Neural progenitor cell (in vitro differentiated cells): ENCODE measurements at regions not wholly inside any gene's neighbourhood (a gene's known extent, or its start where the extent isn't known, plus 50 kb on each side); places are given as distances from the start of the nearest gene placed in this dataset.

Experiments used
- DNase-seq: peaks from one replicate; pipeline ENCODE4 v3.0.0-alpha.2; 2016; ENCODE audit warnings: low spot score
- H2AFZ ChIP-seq: fragments of 200-600 bp; sonication (generic); replicated peaks from 2 replicates; pipeline ENCODE4 v1.6.1; 2016; ENCODE audit warnings: antibody characterized with exemption
- H3F3A ChIP-seq: fragments of 200-600 bp; sonication (generic); 2 replicates; pipeline ENCODE4 v1.6.1; 2016; ENCODE audit warnings: antibody characterized with exemption, low read depth
- H3K27ac ChIP-seq: fragments of 200-600 bp; sonication (generic); 2 replicates; pipeline ENCODE4 v1.5.1; 2016; ENCODE audit warnings: mild to moderate bottlenecking
- H3K27me3 ChIP-seq: fragments of 200-600 bp; sonication (generic); 2 replicates; pipeline ENCODE4 v1.6.1; 2016; ENCODE audit warnings: mild to moderate bottlenecking, moderate library complexity
- H3K36me3 ChIP-seq: fragments of 200-600 bp; sonication (generic); 2 replicates; pipeline ENCODE4 v1.5.1; 2016
- H3K4me1 ChIP-seq: fragments of 200-600 bp; sonication (generic); 2 replicates; pipeline ENCODE4 v1.6.1; 2016; ENCODE audit warnings: mixed run types
- H3K4me2 ChIP-seq: fragments of 200-600 bp; sonication (generic); 2 replicates; pipeline ENCODE4 v1.6.1; 2016
- H3K4me3 ChIP-seq: fragments of 200-600 bp; sonication (generic); 2 replicates; pipeline ENCODE4 v1.5.1; 2016
- H3K79me2 ChIP-seq: fragments of 200-600 bp; sonication (generic); 2 replicates; pipeline ENCODE4 v1.6.1; 2016; ENCODE audit warnings: low read depth
- H3K9ac ChIP-seq: fragments of 200-600 bp; sonication (generic); 2 replicates; pipeline ENCODE4 v1.6.1; 2016
- H3K9me3 ChIP-seq: fragments of 200-600 bp; sonication (generic); 2 replicates; pipeline ENCODE4 v1.5.1; 2016; ENCODE audit warnings: low read depth
- H4K20me1 ChIP-seq: fragments of 200-600 bp; sonication (generic); 2 replicates; pipeline ENCODE4 v1.6.1; 2016; ENCODE audit warnings: low read depth
- H3K27ac Mint-ChIP-seq: 3 replicates; pipeline ENCODE4 v1.8.0; 2021; ENCODE audit warnings: mixed read lengths
- H3K27me3 Mint-ChIP-seq: 2 replicates; pipeline ENCODE4 v1.8.0; 2022; ENCODE audit warnings: low read depth, mild to moderate bottlenecking, inconsistent platforms, moderate library complexity, mixed read lengths; ENCODE audit not compliant: insufficient read depth
- H3K36me3 Mint-ChIP-seq: 3 replicates; pipeline ENCODE4 v1.8.0; 2021; ENCODE audit warnings: mixed read lengths
- H3K4me1 Mint-ChIP-seq: 3 replicates; pipeline ENCODE4 v1.8.0; 2021; ENCODE audit warnings: mixed read lengths
- H3K4me3 Mint-ChIP-seq: 3 replicates; pipeline ENCODE4 v1.8.0; 2021; ENCODE audit warnings: mild to moderate bottlenecking, moderate library complexity, mixed read lengths
- H3K9me3 Mint-ChIP-seq: 3 replicates; pipeline ENCODE4 v1.8.0; 2020; ENCODE audit warnings: mixed read lengths
- EZH2 ChIP-seq: fragments of 200-600 bp; sonication (generic); IDR thresholded peaks from 2 replicates; pipeline ENCODE4 v1.6.1; 2017; ENCODE audit warnings: antibody characterized with exemption, mild to moderate bottlenecking, moderate library complexity
- EZH2phosphoT487 ChIP-seq: fragments of 200-600 bp; sonication (generic); IDR thresholded peaks from 2 replicates; pipeline ENCODE4 v1.6.1; 2017; ENCODE audit warnings: antibody characterized with exemption
- TF ChIP-seq, protein P1 (sequence below): fragments of 200-600 bp; sonication (generic); IDR thresholded peaks from 2 replicates; pipeline ENCODE4 v1.5.1; 2017; ENCODE audit warnings: antibody characterized with exemption, mild to moderate bottlenecking

DNA sequence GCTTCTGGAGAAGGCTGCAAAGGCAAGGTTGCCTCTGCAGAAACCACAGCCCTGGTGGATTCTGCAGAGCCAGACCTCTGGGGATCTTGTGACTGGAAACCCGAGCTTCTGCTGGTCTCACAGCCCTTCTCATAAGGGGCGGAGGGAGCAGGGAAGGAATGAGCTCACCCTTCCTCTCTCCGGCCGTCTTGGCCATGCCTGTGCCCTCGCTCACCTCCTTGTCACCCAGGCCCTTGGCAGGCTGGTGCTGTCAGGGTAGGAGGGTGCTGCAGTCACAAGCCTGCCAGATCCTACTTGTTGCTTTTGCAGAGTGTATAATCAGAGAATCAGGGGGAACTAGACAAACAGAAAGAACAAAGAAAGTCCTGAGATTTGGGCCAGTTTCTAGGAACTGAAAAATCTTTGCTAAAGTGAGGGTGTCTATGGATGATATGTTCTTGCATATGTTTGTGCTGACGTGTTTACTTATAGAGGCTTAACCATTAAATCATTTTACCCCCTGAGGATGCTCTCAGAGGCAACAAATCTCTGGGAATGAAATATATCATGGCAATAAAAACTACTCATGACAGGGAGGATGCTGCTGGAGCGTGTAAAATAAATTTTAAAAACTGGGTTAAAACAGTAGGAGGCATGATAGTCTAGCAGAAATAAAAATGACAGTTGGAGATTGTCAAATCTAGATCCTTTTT lies 244.9 kb upstream of the SOX4 start:
- no peaks in the 10 kb centered on the region for H3K27me3 ChIP-seq
- no peak overlapping the region for H3K27ac ChIP-seq
- H3K4me1 Mint-ChIP-seq: peaks cover 26% of the 10 kb centered on the region
- TF ChIP-seq EZH2phosphoT487: no peak
- TF ChIP-seq, protein P1, sequence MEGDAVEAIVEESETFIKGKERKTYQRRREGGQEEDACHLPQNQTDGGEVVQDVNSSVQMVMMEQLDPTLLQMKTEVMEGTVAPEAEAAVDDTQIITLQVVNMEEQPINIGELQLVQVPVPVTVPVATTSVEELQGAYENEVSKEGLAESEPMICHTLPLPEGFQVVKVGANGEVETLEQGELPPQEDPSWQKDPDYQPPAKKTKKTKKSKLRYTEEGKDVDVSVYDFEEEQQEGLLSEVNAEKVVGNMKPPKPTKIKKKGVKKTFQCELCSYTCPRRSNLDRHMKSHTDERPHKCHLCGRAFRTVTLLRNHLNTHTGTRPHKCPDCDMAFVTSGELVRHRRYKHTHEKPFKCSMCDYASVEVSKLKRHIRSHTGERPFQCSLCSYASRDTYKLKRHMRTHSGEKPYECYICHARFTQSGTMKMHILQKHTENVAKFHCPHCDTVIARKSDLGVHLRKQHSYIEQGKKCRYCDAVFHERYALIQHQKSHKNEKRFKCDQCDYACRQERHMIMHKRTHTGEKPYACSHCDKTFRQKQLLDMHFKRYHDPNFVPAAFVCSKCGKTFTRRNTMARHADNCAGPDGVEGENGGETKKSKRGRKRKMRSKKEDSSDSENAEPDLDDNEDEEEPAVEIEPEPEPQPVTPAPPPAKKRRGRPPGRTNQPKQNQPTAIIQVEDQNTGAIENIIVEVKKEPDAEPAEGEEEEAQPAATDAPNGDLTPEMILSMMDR: no peak
- no peak for TF ChIP-seq EZH2
- no peak overlapping the region for H3K4me2 ChIP-seq
- peak overlapping the region; percentile 69 for H2AFZ ChIP-seq
- no peak overlapping the region for H3K9ac ChIP-seq
- peaks cover 3% of the 10 kb centered on the region for H3K27me3 Mint-ChIP-seq
- peaks cover 25% of the 10 kb centered on the region for H3K4me1 ChIP-seq
- peak; percentile 29 for DNase-seq
- H4K20me1 ChIP-seq: no peaks in the 10 kb centered on the region
- no peak overlapping the region for H3K4me3 ChIP-seq
- no peak overlapping the region for H3K4me3 Mint-ChIP-seq
- no peaks in the 10 kb centered on the region for H3K36me3 ChIP-seq
- peak overlapping the region; percentile 61 for H3K27ac Mint-ChIP-seq
- H3K36me3 Mint-ChIP-seq: no peaks in the 10 kb centered on the region
- H3K9me3 Mint-ChIP-seq: peaks cover 3% of the 10 kb centered on the region
- H3F3A ChIP-seq: peaks cover 5% of the 10 kb centered on the region
- H3K79me2 ChIP-seq: no peaks in the 10 kb centered on the region
- H3K9me3 ChIP-seq: no peaks in the 10 kb centered on the region

DNA sequence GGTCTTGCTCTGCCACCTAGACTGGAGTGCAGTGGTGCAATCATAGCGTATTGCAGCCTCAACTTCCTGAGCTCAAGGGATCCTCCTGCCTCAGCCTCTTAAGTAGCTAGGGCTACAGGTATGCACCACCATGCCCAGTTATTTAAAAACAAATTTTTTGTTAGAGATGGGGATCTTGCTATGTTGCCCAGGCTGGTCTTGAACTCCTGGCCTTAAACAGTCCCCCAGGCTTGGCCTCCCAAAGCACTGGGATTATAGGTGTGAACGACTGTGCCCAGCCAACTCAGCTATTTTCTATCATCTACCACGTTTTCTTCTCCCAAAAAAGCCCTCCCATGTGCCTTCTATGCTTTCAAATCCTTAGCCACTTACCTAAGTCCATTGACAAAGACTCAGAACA lies 243.7 kb upstream of the SOX4 start:
- H3K27me3 ChIP-seq: no peaks in the 10 kb centered on the region
- no peak for TF ChIP-seq EZH2phosphoT487
- TF ChIP-seq, protein P1: no peak
- TF ChIP-seq EZH2: no peak
- Mint-ChIP-seq H3K27me3 (peaks cover 4% of the 10 kb centered on the region), H3K27ac (no peak overlapping the region), H3K4me1 (peaks cover 34% of the 10 kb centered on the region), H3K9me3 (no peaks in the 10 kb centered on the region), H3K36me3 (no peaks in the 10 kb centered on the region), H3K4me3 (no peak overlapping the region)
- H2AFZ ChIP-seq: no peak overlapping the region
- no peak for DNase-seq
- H4K20me1 ChIP-seq: no peaks in the 10 kb centered on the region
- H3K4me1 ChIP-seq: peaks cover 25% of the 10 kb centered on the region
- no peak overlapping the region for H3K4me3 ChIP-seq
- H3K9ac ChIP-seq: no peak overlapping the region
- H3K79me2 ChIP-seq: no peaks in the 10 kb centered on the region
- H3F3A ChIP-seq: peaks cover 5% of the 10 kb centered on the region
- no peak overlapping the region for H3K27ac ChIP-seq
- H3K4me2 ChIP-seq: no peak overlapping the region
- H3K36me3 ChIP-seq: no peaks in the 10 kb centered on the region
- H3K9me3 ChIP-seq: no peaks in the 10 kb centered on the region

DNA sequence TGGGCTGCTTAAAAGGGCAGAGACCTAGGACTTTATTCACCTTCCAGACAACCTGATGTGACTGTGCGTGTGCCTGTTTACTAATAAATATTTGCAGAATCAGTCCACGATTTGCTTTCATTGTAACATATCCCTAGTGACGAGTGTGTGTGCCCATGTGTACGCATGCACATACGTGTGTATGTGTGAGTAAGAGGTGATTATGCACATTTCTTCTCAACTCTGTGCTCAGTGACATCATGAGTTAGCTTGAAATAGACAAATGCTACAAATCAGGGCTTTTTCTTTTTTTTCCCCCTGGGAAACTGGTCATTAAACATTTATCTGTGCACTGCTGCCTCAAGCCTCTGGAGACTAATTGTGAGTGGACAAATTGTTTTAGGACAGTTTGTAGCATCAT lies 242.6 kb upstream of the SOX4 start:
- H3K27me3 ChIP-seq: no peaks in the 10 kb centered on the region
- H3K4me3 ChIP-seq: no peak overlapping the region
- peaks cover 25% of the 10 kb centered on the region for H3K4me1 ChIP-seq
- H3K4me3 Mint-ChIP-seq: no peak overlapping the region
- H3F3A ChIP-seq: peaks cover 5% of the 10 kb centered on the region
- H3K27ac Mint-ChIP-seq: no peak overlapping the region
- H3K36me3 ChIP-seq: no peaks in the 10 kb centered on the region
- peaks cover 38% of the 10 kb centered on the region for H3K4me1 Mint-ChIP-seq
- DNase-seq: no peak
- peaks cover 7% of the 10 kb centered on the region for H3K27me3 Mint-ChIP-seq
- H3K9ac ChIP-seq: no peak overlapping the region
- no peaks in the 10 kb centered on the region for H3K79me2 ChIP-seq
- H2AFZ ChIP-seq: peak overlapping the region; percentile 83
- no peaks in the 10 kb centered on the region for H3K9me3 Mint-ChIP-seq
- H3K4me2 ChIP-seq: no peak overlapping the region
- no peaks in the 10 kb centered on the region for H3K36me3 Mint-ChIP-seq
- TF ChIP-seq EZH2phosphoT487: no peak
- TF ChIP-seq EZH2: no peak
- TF ChIP-seq, protein P1: no peak
- no peaks in the 10 kb centered on the region for H3K9me3 ChIP-seq
- no peak overlapping the region for H3K27ac ChIP-seq
- no peaks in the 10 kb centered on the region for H4K20me1 ChIP-seq
